ENCODE measurements at regions not wholly inside any gene's neighbourhood (a gene's known extent, or its start where the extent isn't known, plus 50 kb on each side); places are given as distances from the start of the nearest gene placed in this dataset.
A peak's percentile ranks its signal among the peaks of the same experiment; 100 is the strongest.

DNA sequence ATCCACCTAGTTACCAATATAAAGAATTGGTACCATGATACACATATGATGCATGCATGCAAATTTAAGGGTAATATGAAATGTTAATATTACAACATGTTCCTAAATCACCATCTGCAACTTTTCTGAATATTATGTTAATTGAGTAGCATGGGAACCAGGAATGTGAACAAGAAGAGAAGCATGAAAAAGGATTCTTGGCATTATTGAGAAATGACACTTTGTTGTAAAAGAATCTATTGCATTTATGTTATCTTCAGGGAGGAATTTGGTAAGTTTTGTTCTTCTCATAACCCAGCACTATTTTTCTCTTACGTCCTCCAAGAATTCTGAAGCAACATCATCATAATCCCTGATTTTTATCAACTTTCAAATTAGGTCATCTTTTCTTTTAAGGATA is 159.9 kb upstream of the SLC25A13 start:
- no peak for DNase-seq

DNA sequence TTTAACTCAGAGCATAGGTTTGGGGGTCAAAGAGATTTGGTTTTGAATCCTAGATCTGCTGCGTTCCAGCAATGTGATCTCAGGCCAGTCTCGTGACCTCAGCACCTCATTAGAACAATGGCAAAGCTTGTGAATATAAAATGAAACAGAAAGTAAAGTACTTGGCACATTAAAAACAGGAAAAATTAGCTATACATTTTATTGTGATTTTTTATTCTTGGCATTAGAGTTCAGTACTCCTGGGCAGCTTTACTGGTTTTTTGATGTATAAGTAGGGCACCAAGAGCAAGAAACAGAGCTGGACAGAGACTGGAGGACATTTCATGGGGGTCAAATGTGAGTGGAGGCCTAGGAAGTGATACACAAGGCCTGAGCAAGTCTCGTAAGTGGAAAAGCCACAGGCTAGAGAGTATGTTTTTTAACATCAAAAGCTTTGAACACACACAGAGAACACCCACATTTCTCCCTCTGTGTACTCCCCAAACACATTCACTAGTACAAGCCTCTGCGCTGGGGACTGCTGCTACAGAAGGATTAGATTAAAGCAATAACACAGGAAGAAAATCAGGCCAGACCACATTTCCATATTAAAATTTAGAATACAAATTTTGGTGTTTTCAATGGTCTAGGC is 157.2 kb upstream of the SLC25A13 start:
- no peak for DNase-seq

DNA sequence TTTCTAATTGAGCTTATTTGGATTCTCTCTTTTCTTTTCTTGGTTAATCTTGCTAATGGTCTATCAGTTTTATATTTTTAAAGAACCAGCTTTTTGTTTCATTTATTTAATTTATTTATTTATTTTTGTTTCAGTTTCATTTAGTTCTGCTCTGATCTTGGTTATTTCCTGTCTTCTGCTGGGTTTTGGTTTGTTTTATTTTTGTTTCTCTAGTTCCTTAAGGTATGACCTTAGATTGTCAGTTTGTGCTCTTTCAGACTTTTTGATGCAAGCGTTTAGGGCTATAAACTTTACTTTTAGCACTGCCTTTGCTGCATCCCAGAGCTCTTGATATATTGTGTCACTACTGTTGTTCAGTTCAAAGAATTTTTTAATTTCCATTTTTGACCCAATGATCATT is 149.7 kb upstream of the SLC25A13 start:
- no peak for DNase-seq

DNA sequence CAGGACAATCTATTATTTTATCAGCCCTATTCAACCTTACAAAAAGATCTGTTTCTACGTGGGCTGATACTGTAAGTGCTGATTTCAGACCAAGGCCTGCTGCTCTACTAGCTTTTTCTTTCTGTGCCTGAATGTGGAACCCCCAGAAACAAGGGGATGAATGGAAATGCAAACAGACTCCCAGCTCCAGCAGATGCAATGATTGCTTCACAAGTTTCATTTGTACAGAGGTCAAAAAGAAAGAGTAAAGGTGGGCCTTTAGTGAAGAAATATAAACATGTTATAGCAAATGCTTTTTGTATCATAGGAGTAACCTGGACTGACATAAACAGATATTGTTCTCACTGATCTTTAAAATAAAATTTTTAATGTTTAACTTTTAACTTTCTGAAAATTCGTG is 130.2 kb upstream of the SLC25A13 start:
- no peak for DNase-seq

DNA sequence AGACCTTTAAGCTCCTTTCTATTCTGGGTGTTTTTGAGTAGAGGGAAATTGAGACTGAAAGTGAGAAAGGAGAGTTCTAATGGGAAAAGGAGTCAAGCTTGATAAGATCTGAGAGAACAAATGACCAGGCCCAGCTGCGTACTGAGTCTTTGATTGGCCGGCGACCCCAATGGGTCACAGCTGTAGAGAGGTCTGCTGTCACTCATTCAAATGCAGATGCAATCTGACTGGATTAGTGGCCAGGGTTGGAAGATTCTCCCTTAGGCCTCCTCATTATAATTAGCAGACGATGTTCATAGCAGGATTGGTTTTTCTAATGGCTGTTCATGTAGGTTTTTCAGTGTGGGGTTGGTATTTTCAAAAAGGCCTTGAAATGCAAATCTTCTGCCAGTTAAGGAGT is 127.2 kb upstream of the SLC25A13 start:
- DNase-seq, result no peak

DNA sequence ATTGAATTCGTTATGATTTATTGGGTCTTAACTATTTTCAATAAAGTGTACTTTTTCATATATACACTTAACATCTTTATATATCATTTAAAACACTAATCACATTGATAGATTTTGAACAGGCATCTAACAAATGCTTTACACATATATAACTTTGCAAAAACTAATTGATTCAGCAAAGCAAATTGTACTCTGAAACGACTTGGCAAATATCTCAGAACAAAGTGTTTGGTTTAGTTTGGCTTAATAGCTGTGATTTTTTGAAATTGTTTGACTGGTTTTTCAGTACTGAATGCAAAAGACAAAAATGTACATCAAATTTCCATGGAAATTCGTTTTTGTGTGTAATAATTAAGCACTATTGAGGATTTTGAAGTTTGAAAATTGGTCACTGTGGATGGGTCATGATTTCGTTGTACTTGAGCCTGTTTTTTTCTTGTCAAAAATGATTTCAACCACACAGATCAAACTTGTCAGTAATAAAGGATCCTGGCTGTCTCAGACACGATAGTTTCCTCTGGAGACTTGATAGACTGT is 125.3 kb upstream of the SLC25A13 start:
- DNase-seq, result no peak

DNA sequence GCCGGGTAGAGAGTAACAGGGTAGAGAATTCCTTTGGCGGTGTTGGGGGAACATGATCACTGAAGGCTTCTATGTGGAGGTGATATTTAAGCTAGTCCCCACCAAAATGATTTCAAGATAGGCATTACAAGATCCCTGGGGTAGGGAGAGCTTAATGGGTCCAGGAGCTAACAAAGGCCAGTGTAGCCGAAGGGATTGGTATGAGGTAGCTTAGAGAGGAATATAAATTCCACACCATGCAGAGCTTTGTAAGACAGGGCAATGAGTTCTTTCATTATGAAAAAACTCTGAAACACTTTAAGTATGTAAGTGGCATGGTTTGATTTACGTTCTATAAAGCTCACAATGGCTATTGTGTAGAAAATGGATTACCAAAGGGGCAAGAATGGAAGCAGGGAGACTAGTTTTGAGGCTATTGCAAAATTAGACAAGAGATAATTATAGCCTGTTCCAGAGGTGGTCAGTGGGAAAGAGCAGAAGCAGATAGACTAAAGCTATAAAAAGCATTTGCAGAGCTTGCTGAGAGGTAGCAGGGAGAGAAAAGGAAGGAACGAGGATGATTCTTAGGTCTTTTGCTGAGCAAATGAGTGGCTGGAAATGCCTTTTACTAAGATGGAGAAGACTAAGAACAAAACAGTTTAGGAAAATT is 119.7 kb upstream of the SLC25A13 start:
- DNase-seq, result no peak

DNA sequence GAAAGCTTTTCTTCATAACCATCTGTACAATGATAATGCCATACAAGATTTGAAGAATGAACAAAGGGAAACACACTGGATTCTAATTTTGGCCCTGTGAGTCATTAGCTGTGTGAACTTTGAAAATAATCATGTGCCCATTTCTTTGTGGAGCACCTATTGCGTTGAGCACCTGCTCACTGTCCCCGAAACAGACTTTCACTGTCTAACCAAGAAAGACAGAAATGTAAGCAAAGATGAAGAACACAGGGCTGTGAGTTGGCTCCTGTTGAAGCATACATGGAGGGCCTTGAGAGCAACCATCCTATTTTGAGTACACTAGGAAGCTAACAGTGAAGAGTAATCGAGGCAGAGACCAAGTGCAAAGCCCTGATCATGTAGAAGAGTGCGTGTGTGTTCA is 118.4 kb upstream of the SLC25A13 start:
- no peak for DNase-seq

DNA sequence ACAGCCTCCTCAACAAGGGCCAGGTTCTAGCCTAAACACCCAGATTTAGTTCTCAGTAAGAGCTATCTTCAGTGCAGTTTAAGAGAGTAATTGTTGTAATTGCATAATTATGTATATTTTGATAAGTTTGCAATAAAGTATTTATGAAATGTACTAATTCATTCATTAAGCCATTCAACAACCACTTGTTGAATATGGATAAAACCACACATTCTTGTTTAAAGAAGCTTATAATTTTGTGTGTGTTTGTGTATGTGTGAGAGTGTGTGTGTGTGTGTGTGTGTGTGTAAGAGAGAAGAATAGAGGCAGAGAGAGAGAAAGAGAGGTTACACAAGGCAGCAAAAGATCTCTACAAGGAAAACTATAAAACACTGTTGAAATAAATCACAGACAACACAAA is 115.0 kb upstream of the SLC25A13 start:
- no peak for DNase-seq

DNA sequence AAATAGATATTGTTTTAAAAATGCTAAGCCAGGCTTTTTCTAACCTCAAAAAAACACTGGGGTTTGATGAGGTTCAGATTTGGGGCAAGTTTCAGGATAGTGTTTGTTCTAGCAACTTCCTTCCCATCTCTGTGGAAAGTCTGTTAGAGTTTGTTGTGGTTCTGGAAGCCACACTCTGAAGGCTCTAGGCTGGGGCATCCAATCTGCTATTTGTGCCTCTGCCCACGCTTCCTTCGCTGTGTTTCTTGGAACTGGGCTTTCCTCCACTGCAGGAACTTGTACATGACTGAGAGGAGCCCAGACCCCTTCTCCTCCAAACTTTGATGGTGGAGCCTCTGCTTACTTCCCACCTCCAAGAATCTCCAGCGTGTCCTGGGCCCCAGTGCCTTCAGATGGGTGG is 108.5 kb upstream of the SLC25A13 start:
- DNase-seq, result no peak

DNA sequence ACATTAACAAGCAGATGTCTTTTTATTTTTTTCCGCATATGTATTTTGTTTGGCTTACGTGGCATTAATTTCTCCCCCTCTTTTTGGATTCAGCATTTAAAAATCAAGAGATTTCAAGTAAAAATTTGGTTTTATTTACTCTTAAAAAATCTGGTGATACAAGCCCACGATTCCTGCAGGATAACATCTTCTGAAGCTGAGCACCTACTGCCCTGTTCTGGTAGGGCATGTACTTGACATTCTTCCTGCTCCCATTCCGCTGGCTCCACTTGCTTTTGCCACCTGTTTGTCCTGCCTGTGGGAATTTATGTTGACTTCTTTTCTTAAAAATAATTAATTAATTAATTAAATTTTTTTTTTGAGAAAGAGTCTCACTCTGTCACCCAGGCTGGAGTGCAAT is 105.2 kb upstream of the SLC25A13 start:
- DNase-seq, result no peak

DNA sequence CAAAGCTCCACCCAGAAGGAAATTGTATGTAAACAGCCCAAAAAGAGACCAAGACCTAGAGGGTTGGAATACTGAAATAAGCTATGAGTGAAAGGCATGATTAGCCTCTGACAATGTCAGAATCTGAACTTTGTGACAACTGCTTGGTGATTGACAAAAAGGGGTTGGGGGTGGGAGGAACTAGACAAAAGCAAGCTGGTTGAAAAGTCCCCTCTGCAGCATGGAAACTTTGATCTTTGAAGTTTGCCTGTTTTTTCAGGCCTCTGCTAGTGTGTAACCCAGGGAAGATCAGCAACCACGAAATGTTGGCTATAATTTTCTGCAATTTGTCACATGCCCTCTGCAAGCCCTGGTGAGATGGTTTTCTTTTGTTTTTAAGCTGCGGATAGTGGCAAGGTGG is 104.8 kb upstream of the SLC25A13 start:
- DNase-seq, result no peak

DNA sequence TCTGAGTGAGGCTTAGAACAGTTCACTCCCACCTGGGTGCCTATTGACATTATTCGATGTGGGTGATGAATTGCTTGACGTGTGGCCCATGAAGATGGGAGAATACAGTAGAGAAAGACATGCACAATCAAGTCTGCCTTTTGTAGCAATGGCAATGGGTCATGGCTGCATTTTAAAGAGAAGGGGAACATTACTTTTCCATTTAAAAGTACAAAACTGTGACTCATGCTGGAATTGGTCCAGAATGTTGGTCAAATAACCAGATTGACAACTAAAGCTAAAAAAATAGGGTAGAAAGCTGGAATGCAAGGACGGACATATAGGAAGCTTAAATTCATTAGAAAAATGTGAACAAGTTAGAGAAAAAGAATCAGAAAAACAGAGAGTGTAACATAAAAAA is 104.1 kb upstream of the SLC25A13 start:
- peak; percentile 3 for DNase-seq

DNA sequence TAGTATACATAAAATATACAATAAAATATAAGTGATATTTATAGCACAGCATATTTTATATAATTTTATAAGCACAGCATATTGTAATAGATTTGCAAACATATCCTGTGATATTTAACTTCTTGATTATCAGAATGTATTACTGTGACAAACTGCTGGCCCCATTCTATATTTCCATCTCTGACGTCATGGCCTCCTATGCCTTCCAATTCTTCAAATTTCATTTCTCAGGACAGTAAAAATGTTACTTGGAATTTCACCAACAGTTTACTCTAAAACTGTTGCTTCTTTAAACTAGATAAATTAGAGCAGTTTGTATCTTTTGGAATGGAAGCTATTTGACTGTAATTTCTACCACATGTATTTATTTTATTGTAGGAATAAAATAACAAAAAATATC is 102.5 kb upstream of the SLC25A13 start:
- DNase-seq, result no peak

DNA sequence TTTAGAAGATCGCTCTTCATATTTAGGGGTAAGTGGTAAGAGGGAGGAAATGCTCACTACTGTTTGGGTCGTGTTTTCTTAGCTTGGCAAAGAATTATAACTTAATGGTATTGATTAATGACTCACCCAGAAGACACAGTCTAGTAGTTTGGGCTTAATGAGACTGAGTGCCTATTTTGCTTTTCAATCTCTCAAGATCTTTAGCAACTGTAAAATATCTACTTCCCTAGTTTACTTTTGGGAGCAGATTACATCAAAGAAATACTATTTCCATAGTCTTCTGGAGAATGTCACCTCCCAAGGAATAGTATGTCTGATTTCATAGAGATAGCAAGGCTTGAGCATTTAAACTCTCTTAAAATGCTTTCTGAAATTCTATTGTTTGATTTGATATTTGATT is 100.5 kb upstream of the SLC25A13 start:
- no peak for DNase-seq

DNA sequence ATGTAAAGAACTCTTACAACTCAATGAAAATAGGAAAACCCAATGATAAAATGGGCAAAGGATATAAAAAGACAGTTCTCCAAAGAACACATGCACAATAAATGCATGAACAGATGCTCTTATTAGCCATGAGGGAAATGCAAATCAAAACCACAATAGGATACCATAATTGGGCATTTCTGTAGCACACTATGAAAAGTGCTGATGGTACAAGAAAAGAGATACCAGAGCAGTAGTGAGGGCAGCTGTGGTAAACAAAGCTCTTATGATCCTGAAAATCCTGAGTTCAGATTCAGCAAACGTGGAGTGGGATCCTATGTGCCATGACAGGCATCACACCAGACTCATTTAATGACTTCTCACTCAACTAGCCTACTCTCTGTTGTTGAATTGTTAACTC is 96.7 kb upstream of the SLC25A13 start:
- no peak for DNase-seq

DNA sequence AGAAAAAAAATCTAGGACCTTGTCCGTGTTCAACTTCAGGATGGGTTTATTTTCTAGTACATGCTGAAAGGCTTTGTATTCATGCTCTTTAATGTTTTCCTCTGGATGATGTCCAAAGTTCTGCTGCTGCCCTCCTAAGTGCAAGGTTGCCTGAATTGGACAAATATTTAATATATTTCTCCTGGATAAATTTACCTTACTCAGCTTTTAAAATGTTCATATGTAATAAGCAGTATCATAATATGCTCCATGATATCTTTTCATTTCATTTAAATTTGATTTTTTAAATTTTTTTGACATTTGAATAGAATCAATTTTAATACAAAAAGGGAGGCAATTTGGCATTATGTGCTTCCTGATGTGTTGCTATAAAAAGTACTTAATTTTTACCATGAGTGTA is 95.9 kb upstream of the SLC25A13 start:
- no peak for DNase-seq

DNA sequence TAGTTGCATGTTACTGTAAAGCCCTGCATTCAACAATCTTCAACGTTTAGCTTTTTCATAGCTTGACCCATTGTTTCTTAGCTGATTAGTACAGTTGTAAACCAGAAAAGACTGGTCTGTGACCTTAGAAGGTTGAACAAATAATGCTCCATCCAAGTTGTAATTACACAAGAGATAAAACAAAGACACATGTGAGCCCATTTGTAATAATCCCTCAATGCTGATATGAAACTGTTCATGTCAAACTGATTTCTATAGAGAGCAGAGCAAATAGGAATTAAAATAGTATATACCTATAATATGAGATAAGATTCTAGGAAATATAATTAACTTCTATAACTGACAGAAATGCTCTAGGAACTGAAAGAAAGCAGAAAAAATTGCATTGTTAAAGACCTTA is 94.7 kb upstream of the SLC25A13 start:
- DNase-seq, result no peak

DNA sequence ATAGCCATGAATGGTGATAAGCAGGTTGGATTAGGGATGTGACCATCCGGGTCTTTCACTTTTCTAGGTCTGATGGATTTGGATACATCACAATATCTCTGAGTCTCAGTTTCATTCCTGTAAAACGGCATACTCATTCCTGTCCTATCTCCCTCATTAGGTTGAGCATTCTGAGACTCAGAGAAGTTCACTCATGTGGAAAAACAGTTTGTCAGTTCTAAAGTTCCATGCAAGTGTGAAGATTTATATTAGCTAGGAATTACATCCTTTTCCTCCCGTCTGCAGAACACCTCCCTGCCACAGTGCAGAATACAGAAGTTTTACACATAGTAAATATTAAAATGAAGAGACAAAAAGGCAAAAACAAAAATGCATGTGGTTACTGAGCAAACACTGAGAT is 94.2 kb upstream of the SLC25A13 start:
- DNase-seq, result no peak

DNA sequence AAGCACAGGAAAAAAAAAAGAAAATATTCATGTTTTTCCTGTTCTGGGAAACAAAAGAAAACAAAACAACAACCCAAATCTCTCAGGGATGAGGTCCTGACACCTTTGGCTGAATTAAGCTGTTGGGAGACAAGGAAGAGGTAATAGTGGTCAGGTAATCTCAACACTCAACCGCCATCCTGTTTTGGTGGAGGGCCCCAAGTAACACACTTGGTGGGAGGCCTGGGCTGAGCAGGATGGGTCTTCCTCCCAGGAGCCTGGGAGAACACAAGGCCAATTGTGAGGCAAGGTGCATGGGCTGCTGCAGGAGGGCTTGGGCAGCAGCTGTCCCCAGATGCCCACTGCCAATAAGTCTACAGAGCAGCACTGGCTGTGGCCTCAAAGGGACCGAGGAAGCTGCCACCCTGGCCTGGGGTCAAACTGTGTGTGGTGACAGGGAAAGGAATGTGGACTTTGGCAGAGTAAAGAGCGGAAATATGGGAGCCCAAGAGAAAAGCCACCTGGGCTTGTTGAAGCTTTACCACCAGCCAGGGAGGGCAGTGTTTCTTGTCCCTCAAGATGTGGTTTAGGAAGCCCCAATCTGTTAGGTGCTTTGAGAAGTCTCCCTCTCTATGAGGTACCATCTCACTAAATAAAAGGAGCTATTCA is 93.5 kb upstream of the SLC25A13 start:
- DNase-seq, result no peak

DNA sequence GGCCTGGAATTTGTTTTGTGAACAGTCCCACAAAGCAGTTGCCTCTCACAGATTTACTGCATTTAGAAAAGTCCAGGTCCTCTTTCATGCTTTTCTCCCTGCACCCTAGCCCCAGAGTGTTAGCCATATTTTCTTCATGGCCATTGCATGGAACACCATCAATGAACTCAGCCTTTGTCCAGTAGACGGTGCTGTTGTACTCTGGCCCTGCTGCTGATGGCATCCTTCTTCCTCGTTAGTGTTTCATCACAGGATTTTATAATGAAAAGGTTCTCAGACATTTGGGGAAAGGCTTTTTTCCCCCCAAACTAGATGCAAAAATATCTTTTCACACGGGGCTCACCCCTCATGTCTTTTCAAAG is 93.0 kb upstream of the SLC25A13 start:
- DNase-seq, result peak; percentile 6

DNA sequence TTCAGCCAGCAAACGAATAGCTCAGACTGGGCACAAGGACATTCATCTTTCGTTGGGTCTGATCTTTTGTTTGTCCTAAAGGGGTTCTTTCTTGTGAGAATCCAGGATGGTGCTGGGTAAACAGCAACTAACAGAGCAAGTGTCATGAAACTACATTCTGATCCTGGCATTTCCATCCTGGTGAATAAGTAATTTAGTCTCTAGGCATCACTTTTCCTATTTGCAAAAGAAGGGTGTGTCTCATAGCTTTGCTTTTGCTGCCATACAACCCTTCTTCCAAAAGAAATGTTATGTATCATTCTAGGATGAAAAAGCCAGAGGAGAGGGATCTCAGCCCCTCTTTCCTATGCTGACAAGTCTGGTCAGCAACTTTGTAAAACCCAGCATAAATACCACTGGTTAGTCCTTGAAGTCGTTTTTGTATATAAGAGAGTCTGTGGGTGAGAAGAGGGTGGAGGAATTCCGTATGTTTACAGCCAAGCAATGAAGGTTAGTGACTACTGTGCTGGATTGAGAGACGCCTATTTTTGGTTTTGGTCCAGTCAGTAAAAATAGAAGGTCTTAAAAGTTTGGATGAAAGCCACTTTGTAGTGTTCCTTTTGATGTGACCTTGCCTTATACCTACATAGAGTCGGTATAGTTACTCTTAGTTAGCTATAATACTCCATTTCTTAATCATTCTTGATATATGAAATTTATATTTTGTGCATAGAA is 88.4 kb upstream of the SLC25A13 start:
- DNase-seq, result no peak

DNA sequence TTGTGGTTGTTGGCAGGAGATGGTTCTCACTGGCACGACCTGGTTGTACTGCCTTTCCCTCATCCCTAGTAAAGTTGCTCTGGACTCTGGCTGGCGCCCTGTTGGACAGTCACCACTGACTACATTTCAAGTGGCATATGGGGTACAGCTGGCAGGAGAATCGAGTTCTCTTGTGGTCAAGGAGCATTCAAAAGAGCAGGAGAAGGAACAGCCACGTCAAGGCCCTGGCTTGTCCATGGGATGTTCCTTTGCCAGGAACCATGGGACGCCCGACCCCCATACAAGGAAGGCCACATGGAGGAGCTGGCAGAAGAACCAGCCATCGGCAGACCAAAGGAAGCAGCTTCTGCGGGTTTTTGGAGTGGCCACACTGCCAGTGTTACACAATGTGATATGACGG is 87.0 kb upstream of the SLC25A13 start:
- DNase-seq, result no peak

DNA sequence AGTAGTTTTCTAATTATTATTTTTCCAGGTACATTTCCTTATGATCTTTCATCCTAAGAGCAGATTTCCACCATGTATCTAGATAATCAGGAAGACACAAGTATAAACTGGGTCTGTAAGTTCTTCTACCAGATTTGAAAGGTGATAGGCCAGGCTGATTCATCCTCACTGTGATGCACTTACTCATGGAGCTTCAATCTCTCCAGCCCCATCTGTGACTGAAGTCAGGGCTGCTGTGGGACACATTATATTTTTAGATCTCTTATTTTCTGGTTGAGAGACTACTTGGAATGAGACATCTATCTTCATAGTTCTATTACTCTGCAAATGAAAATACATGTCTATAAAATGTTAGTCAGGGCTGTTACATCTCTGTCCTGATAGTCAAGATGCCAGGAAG is 85.5 kb upstream of the SLC25A13 start:
- peak; percentile 19 for DNase-seq
